Ovary (tissue), 7 donors: ENCODE measurements at regions not wholly inside any gene's neighbourhood (a gene's known extent, or its start where the extent isn't known, plus 50 kb on each side); places are given as distances from the start of the nearest gene placed in this dataset.

Source experiments
- DNase-seq, 5 donors: peaks; one replicate each; pipeline ENCODE4 v3.0.0-alpha.2; 2019 to 2020
- H3K27ac ChIP-seq, 2 donors: fragments of 200-600 bp; one replicate each; pipeline versions ENCODE4 v1.5.1 to v1.8.0; 2019 to 2022
- H3K27me3 ChIP-seq: fragments of 200-600 bp; one replicate; pipeline ENCODE4 v1.8.0; 2022
- H3K36me3 ChIP-seq: fragments of 200-600 bp; sonication (generic); one replicate; pipeline ENCODE4 v1.5.1; 2019
- H3K4me1 ChIP-seq: one replicate; pipeline ENCODE4 v1.8.1; 2013; ENCODE audit warnings: mild to moderate bottlenecking, moderate library complexity; ENCODE audit not compliant: insufficient read depth
- H3K4me3 ChIP-seq: fragments of 200-600 bp; sonication (generic); one replicate; pipeline ENCODE4 v1.5.1; 2017
- H3K9me3 ChIP-seq, 2 donors: fragments of 200-600 bp in 1 of 2; sonication (generic) in 1 of 2; one replicate each; pipeline versions ENCODE4 v1.5.1 to v1.8.1; 2013 to 2019; ENCODE audit warnings: mild to moderate bottlenecking in 1 of 2, moderate library complexity in 1 of 2
- CTCF ChIP-seq, 3 donors: fragments of 450-650 bp in 2 of 3; fragments of 200-600 bp in 1 of 3; IDR thresholded peaks; one replicate each; pipeline versions ENCODE4 v1.5.1 to v1.8.0; 2016 to 2022; ENCODE audit warnings: antibody characterized with exemption in 3 of 3, mild to moderate bottlenecking in 1 of 3
- EP300 ChIP-seq: sonication (generic); formaldehyde crosslinking; IDR thresholded peaks from one replicate; pipeline ENCODE4 v1.6.1; 2017; ENCODE audit warnings: antibody characterized with exemption
- POLR2A ChIP-seq: fragments of 450-650 bp; IDR thresholded peaks from one replicate; pipeline ENCODE4 v1.6.1; 2017; ENCODE audit warnings: antibody characterized with exemption, mild to moderate bottlenecking, moderate library complexity
- WGBS, 3 donors: extraction: QIAGEN DNeasy Blood & Tissue Kit in 1 of 3; methylation state at CpG; one replicate each; pipeline versions ENCODE4 v1.1.5 to v1.1.7; 2013 to 2017; 5-methylcytosine and 5-hydroxymethylcytosine counted together
- intact Hi-C, 4 donors: fragments of 100-400 bp; cut with DNase I; formaldehyde crosslinking; loops; one replicate each; pipeline versions ENCODE4 v1.11.0 to v1.15.1; 2022 to 2023
- donor health status: DM: no; HTN: no; CAD: no; lungs with moderate emphysema.
- donor health status: DM: no; HTN: no; CAD: no.
- donor health status: Bipolar disorder and iron deficiency.
- donor health status: DM: no; HTN: no; CAD: no.
- donor health status: DM: yes; HTN: yes; CAD: no.

GRCh38 chr2:223701761-223702160, 99.6 kb upstream of the SCG2 start:
- no peak for TF ChIP-seq EP300
- intact Hi-C loops: no loop called here
- no peak overlapping the region for H3K4me3 ChIP-seq
- no peaks in the 10 kb centered on the region for H3K27me3 ChIP-seq
- no peak overlapping the region for H3K27ac ChIP-seq
- no peaks in the 10 kb centered on the region for H3K9me3 ChIP-seq
- WGBS, 3 donors: 79 to 91% (median 88%) methylated on average over 1 of the region's 1 CpG
- no peak for DNase-seq
- no peaks in the 10 kb centered on the region for H3K36me3 ChIP-seq
- H3K4me1 ChIP-seq: no peaks in the 10 kb centered on the region

DNA sequence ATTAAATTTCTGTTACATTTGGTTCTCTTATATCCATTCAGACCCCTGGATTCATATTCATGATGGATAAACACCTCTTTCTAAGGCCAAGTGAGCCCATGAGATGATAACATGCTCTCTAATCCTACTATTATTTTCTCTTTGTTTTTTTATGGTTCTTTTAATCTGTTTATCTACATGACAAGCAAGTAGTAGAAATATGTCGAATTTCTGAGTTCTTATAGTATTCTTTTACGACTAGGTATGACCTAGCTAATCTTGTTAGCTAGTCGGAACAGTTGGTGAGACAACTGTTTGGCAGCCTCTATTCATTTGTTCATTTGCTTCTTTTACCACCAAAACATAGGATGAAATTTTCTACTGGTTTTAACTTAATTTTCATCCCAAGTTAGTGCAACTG, 98.1 kb upstream of the SCG2 start:
- Histone ChIP-seq H3K27me3 (no peaks in the 10 kb centered on the region), H3K4me1 (no peaks in the 10 kb centered on the region), H3K4me3 (no peak overlapping the region), H3K36me3 (no peaks in the 10 kb centered on the region), H3K27ac (no peak overlapping the region), H3K9me3 (no peaks in the 10 kb centered on the region)
- TF ChIP-seq POLR2A (no peak), EP300 (no peak)
- no peak for DNase-seq
- 84 to 91% (median 91%) methylated on average over 3 of the region's 3 CpGs for WGBS, 3 donors
- intact Hi-C loops: no loop called here

DNA sequence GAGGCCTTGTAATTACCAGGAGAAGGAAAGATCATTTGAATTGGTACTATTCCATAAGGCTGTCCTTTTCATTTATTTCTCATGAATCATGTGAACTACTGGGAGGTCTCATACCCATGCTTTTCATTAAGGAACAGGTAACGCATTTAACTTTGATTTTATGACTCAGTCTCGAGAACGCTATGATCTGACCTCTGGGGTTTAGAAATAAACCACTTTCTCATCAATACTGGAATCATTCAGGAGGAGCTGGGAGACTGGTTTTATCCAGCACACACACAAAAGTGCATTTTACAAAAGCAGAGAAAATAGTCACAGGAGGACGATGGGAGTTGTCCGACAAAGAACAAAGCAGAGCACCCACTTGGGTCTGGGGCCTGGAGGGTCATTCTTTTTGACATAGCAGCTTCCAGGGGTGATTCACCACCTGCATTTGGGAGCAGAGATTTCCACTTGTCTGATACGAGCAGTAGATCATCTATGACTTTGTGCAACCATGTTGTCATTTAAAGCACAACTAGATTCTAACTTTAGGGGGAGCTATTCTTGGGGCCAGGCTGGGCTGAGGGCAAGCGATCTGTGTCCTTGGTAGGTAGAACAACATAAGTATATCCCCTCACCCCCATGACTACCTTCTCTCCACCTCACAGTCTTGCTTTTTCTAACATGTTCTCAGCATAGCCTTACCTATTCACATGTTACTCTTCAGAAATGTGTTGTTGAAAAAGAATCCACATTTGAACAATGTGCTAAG, 95.9 kb upstream of the SCG2 start:
- intact Hi-C loops: no loop called here
- WGBS, 3 donors: 89 to 95% (median 92%) methylated on average over 7 of the region's 7 CpGs
- no peaks in the 10 kb centered on the region for H3K27me3 ChIP-seq
- no peaks in the 10 kb centered on the region for H3K36me3 ChIP-seq
- H3K9me3 ChIP-seq: no peaks in the 10 kb centered on the region
- TF ChIP-seq POLR2A (no peak), EP300 (no peak), CTCF (IDR thresholded peaks at IDR 0.05) (no peak)
- H3K4me3 ChIP-seq: no peak overlapping the region
- no peaks in the 10 kb centered on the region for H3K4me1 ChIP-seq
- DNase-seq: no peak
- H3K27ac ChIP-seq: no peak overlapping the region

DNA sequence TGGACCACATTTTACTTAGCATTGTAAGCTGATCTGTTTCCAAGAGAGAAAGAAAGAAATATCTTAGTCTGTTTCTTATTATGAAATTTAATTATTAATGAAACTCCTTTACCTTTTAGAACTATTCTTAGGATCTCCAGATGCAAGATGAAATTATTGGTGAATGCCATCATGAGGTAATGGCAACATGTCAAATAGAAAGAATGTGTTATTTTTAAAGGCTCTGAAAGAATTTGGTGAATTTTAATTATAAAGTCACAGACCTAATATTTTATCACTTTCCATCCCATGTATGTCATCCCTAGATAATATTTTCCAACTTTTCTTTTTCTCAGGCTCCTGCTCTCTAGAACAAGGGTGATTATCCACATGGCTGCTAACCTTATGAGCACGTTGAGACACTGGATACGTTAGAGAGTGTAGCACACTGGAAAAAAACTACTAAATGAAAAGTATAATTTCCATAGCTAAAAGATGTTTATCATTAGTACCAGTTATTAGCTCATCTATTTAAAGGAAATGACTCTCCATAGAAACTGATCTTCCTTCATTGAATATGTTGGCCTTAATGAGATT, 95.2 kb upstream of the SCG2 start:
- intact Hi-C loops: no loop called here
- 69 to 84% (median 75%) methylated on average over 2 of the region's 2 CpGs for WGBS, 3 donors
- TF ChIP-seq EP300: no peak
- TF ChIP-seq CTCF (IDR thresholded peaks at IDR 0.05): no peak
- Histone ChIP-seq H3K4me3 (no peak overlapping the region), H3K27ac (no peak overlapping the region), H3K27me3 (no peaks in the 10 kb centered on the region), H3K36me3 (no peaks in the 10 kb centered on the region), H3K4me1 (no peaks in the 10 kb centered on the region), H3K9me3 (no peaks in the 10 kb centered on the region)
- DNase-seq: no peak

GRCh38 chr2:223696719-223697118, 94.6 kb upstream of the SCG2 start:
- Histone ChIP-seq H3K4me1 (no peaks in the 10 kb centered on the region), H3K9me3 (no peaks in the 10 kb centered on the region), H3K27me3 (no peaks in the 10 kb centered on the region), H3K4me3 (no peak overlapping the region), H3K27ac (no peak overlapping the region), H3K36me3 (no peaks in the 10 kb centered on the region)
- intact Hi-C loops: no loop called here
- 59 to 68% (median 64%) methylated on average over 1 of the region's 1 CpG for WGBS, 3 donors
- no peak for DNase-seq
- no peak for TF ChIP-seq POLR2A
- no peak for TF ChIP-seq CTCF (IDR thresholded peaks at IDR 0.05)
- no peak for TF ChIP-seq EP300
